Adrenal gland (tissue), 9 donors: ENCODE measurements at regions not wholly inside any gene's neighbourhood (a gene's known extent, or its start where the extent isn't known, plus 50 kb on each side); places are given as distances from the start of the nearest gene placed in this dataset.

Experiments used
- DNase-seq, 7 donors: peaks; one replicate each; pipeline ENCODE4 v3.0.0-alpha.2; 2019 to 2020
- H3K27ac ChIP-seq, 5 donors: fragments of 200-600 bp; sonication (generic) in 4 of 5; 1 replicate in 3 of 5; 2 replicates in 2 of 5; pipeline versions ENCODE4 v1.5.1 to v1.8.0; 2016 to 2020; ENCODE audit warnings: mild to moderate bottlenecking in 1 of 5
- H3K27me3 ChIP-seq: fragments of 200-600 bp; 2 replicates; pipeline ENCODE4 v1.8.0; 2021
- H3K36me3 ChIP-seq, 2 donors: fragments of 200-600 bp; replicated peaks in 1 of 2; 1 replicate in 1 of 2; 2 replicates in 1 of 2; pipeline versions ENCODE4 v1.5.1 to v1.8.0; 2018 to 2022
- H3K4me1 ChIP-seq, 2 donors: fragments of 200-600 bp; replicated peaks in 1 of 2; 1 replicate in 1 of 2; 2 replicates in 1 of 2; pipeline versions ENCODE4 v1.5.1 to v1.8.0; 2018 to 2021
- H3K4me3 ChIP-seq, 4 donors: fragments of 200-600 bp; sonication (generic) in 3 of 4; one replicate each; pipeline ENCODE4 v1.5.1; 2016 to 2018
- H3K9me3 ChIP-seq, 3 donors: fragments of 200-600 bp; sonication (generic) in 1 of 3; replicated peaks in 1 of 3; 1 replicate in 2 of 3; 2 replicates in 1 of 3; pipeline versions ENCODE4 v1.5.1 to v1.8.0; 2016 to 2021
- POLR2A ChIP-seq, 2 donors: fragments of 450-650 bp; IDR thresholded peaks; one replicate each; pipeline ENCODE4 v1.6.1; 2017; ENCODE audit warnings: antibody characterized with exemption in 2 of 2, mild to moderate bottlenecking in 2 of 2, moderate library complexity in 1 of 2
- WGBS, 4 donors: extraction: QIAGEN DNeasy Blood & Tissue Kit in 2 of 4; methylation state at CpG; one replicate each; pipeline versions ENCODE4 v1.1.5 to v1.1.7; 2013 to 2017; 5-methylcytosine and 5-hydroxymethylcytosine counted together
- intact Hi-C, 2 donors: fragments of 100-400 bp; cut with DNase I; formaldehyde crosslinking; loops; one replicate each; pipeline versions ENCODE4 v1.14.1 to v1.15.0; 2022 to 2023
- TF ChIP-seq, protein P1 (sequence below), 6 experiments: fragments of 450-650 bp in 4 of 6; fragments of 200-600 bp in 2 of 6; sonication (generic) in 1 of 6; IDR thresholded peaks; 1 replicate in 5 of 6; 2 replicates in 1 of 6; pipeline versions ENCODE4 v1.5.1 to v1.8.0; 2016 to 2021; ENCODE audit warnings: antibody characterized with exemption in 6 of 6, mild to moderate bottlenecking in 2 of 6, moderate library complexity in 1 of 6
- donor health status: healthy with polysubstance abuse.
- donor health status: Bipolar disorder and iron deficiency.
- donor health status: DM: yes; HTN: yes; CAD: no.
- donor health status: DM: no; HTN: no; CAD: no.
- donor health status: DM: no; HTN: no; CAD: no.

DNA sequence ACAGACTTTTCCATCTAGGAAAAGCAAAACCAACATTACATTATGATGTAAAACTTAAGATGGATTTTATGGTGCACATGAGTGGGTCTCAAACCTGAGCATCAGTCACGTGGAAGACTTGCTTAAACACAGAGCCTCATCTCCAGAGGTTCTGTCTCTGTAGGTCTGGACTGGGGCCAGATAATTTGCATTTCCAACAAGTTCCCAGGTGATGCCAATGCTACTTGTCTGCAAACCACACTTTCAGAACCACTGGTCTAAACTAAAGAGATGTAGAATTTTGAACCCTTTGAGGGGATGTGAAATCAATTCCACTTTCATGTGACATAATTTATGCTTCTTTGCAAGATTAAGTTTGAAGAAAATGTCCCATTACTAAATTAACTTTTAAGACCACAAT is 522.8 kb downstream of the MBD2 start:
- H3K27me3 ChIP-seq, result no peaks in the 10 kb centered on the region
- no peak for TF ChIP-seq POLR2A (IDR thresholded peaks at IDR 0.05)
- TF ChIP-seq, protein P1, sequence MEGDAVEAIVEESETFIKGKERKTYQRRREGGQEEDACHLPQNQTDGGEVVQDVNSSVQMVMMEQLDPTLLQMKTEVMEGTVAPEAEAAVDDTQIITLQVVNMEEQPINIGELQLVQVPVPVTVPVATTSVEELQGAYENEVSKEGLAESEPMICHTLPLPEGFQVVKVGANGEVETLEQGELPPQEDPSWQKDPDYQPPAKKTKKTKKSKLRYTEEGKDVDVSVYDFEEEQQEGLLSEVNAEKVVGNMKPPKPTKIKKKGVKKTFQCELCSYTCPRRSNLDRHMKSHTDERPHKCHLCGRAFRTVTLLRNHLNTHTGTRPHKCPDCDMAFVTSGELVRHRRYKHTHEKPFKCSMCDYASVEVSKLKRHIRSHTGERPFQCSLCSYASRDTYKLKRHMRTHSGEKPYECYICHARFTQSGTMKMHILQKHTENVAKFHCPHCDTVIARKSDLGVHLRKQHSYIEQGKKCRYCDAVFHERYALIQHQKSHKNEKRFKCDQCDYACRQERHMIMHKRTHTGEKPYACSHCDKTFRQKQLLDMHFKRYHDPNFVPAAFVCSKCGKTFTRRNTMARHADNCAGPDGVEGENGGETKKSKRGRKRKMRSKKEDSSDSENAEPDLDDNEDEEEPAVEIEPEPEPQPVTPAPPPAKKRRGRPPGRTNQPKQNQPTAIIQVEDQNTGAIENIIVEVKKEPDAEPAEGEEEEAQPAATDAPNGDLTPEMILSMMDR (IDR thresholded peaks at IDR 0.05), result no peak
- intact Hi-C loops, result no loop called here
- DNase-seq, result no peak
- no peaks in the 10 kb centered on the region for H3K36me3 ChIP-seq
- H3K9me3 ChIP-seq, result no peaks in the 10 kb centered on the region
- WGBS, 4 donors, result 33 to 58% (median 47%) methylated on average over 1 of the region's 1 CpG
- H3K4me1 ChIP-seq, result no peaks in the 10 kb centered on the region
- H3K27ac ChIP-seq, result no peak overlapping the region
- H3K4me3 ChIP-seq, result no peak overlapping the region

DNA sequence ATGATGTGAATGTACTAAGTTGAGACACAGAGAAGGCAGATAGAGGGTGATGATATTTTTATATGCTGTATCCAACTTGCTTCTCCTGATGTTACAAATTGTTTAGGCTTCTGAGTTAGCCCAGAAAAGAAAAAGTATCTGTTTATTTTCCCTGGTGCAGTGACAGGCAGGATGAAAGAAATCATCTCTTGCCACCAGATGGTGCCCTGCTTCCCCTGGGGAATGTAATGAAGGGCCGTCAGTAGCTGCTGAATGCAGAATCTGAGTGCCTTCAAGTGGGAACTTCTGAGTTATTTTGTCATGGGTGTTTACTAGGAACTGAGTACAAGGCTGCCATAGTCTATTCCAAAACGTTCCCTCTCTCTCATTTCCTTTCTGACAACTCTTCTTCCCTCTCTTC is 525.6 kb downstream of the MBD2 start:
- WGBS, 4 donors, result 0% methylated on average over 2 of the region's 2 CpGs
- H3K27ac ChIP-seq, result no peak overlapping the region
- intact Hi-C loops, result loop anchor here in 1 of 2 donors (10.0 kb wide), 1 partner anchor 426 kb away; no protein-coding TSS in a partner anchor
- peak in 5 of 7 donors; percentile 9 to 58 (median 30) for DNase-seq
- H3K27me3 ChIP-seq, result no peaks in the 10 kb centered on the region
- TF ChIP-seq POLR2A (IDR thresholded peaks at IDR 0.05), result no peak
- TF ChIP-seq, protein P1 (IDR thresholded peaks at IDR 0.05), result peak in 4 of 6 experiments; percentile 16 to 47 (median 38)
- H3K4me3 ChIP-seq, result no peak overlapping the region
- no peaks in the 10 kb centered on the region for H3K9me3 ChIP-seq
- no peaks in the 10 kb centered on the region for H3K36me3 ChIP-seq
- H3K4me1 ChIP-seq, result no peaks in the 10 kb centered on the region

DNA sequence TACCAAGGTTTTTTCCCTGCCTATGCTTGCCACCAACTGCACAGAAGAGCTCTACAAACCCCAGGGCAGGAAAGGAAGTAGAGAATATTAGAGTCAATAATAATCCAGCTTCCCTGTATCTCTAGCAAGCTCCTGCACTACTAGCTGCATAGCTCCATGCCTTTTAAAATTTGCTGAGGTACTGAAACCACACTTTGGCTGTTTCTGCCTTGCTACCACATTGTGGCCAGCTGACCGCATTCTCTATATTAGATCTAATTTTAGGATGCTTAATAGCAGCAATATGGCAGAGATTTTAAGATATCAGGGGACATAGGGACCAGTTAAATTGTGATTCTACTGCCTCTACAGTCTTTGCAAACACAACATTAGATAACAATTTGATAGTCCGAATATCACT is 534.6 kb downstream of the MBD2 start:
- intact Hi-C loops, result loop anchor here in 1 of 2 donors (10.0 kb wide), 1 partner anchor 435 kb away; no protein-coding TSS in a partner anchor
- Histone ChIP-seq H3K27ac (no peak overlapping the region), H3K4me1 (no peaks in the 10 kb centered on the region), H3K9me3 (no peaks in the 10 kb centered on the region), H3K4me3 (no peak overlapping the region), H3K36me3 (no peaks in the 10 kb centered on the region), H3K27me3 (no peaks in the 10 kb centered on the region)
- 76 to 94% (median 86%) methylated on average over 2 of the region's 2 CpGs for WGBS, 4 donors
- DNase-seq, result no peak
- no peak for TF ChIP-seq POLR2A (IDR thresholded peaks at IDR 0.05)
- TF ChIP-seq, protein P1 (IDR thresholded peaks at IDR 0.05), result no peak

DNA sequence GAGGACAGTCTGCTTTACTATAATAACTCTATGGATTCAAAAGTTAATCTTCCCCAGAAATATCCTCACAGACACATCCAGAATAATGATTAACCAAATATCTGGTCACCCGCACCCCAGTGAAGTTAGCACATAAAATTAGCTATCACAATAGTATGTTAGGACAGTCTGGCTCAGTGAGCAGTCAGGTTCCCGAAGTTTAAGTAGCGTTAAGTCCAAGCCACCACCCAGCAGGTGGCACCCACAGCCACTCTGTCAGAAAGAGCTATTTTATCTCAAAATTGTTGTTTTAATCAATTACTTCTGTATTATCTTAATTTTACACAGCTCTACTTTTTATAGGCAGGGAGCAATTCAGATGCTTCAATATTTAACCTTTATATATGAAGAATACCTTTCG is 537.5 kb downstream of the MBD2 start:
- H3K27me3 ChIP-seq, result no peaks in the 10 kb centered on the region
- H3K4me3 ChIP-seq, result no peak overlapping the region
- no peak for DNase-seq
- no peak for TF ChIP-seq POLR2A (IDR thresholded peaks at IDR 0.05)
- TF ChIP-seq, protein P1 (IDR thresholded peaks at IDR 0.05), result no peak
- 58 to 77% (median 69%) methylated on average over 4 of the region's 4 CpGs for WGBS, 4 donors
- intact Hi-C loops, result no loop called here
- H3K27ac ChIP-seq, result no peak overlapping the region
- H3K4me1 ChIP-seq, result no peaks in the 10 kb centered on the region
- H3K36me3 ChIP-seq, result no peaks in the 10 kb centered on the region
- H3K9me3 ChIP-seq, result no peaks in the 10 kb centered on the region
